ENCODE measurements at regions not wholly inside any gene's neighbourhood (a gene's known extent, or its start where the extent isn't known, plus 50 kb on each side); places are given as distances from the start of the nearest gene placed in this dataset.

DNA sequence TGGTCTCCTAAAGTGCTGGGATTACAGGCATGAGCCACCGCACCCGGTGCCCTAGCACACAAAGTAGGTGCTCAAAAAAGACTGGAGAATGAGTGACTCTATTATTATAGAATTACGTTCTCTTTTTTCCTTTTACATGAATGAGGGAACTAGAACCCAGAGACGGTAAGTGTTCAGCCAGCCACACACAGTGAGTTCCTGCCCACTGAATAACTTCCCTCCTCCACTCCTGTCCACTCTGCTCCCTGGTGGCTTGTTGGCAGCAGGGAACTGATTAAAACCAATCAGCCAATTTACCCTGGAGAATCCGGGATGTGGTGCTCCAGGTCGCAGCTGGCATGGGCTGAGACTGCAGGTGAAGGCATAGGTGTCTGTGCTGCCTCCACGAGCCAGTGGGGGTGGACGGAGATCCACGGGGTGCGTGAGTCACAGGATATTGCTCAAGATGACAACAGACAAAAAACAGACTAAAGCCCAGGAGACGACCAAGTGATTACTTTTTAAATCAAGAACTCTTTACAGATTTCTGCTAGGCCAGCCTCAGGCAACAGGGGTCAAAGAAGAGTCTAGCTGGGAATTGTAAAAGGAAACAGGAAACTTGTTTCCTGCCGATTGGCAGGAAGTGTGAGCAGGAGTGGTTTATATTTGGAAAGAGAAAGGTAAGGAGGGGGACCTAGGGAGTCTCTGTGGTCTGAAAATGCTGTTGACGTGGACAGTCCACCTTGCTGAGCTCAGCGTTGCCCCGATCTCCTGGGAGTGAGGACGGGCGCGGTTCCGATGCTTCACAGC is 95.2 kb upstream of the TP53I11 start:
- TF ChIP-seq, protein P1, sequence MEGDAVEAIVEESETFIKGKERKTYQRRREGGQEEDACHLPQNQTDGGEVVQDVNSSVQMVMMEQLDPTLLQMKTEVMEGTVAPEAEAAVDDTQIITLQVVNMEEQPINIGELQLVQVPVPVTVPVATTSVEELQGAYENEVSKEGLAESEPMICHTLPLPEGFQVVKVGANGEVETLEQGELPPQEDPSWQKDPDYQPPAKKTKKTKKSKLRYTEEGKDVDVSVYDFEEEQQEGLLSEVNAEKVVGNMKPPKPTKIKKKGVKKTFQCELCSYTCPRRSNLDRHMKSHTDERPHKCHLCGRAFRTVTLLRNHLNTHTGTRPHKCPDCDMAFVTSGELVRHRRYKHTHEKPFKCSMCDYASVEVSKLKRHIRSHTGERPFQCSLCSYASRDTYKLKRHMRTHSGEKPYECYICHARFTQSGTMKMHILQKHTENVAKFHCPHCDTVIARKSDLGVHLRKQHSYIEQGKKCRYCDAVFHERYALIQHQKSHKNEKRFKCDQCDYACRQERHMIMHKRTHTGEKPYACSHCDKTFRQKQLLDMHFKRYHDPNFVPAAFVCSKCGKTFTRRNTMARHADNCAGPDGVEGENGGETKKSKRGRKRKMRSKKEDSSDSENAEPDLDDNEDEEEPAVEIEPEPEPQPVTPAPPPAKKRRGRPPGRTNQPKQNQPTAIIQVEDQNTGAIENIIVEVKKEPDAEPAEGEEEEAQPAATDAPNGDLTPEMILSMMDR (IDR thresholded peaks at IDR 0.05; ENCODE audit: insufficient read depth, missing control alignments), result no peak
- FAIRE-seq (no peak), DNase-seq (ENCODE audit: insufficient read length, low spot score) (no peak)

DNA sequence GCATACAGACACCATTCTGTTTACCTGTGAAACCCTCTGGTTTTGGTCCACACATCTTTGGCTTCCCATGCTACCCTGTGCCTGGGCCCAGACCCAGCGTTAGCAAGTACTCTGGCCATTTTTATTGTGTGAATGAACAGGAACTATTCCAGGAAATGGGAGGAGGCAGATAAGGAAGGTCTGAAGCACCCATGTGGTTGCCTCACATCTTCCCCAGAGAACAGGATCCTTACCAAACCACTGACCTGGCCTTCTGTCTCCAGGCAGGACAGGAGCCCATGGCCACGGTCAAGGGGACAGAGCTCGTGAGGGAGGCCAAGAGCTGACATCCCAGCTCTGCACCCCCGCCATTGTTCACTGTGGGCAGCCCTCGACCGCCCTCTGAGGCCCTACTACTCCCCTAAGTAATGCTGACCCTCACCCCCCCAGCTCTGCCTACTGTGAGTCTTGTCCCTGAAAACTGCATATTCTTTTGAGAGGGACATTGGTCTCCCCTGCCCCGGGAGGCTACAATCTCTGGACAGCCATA is 97.7 kb upstream of the TP53I11 start:
- no peak for FAIRE-seq
- TF ChIP-seq, protein P1 (IDR thresholded peaks at IDR 0.05; ENCODE audit: insufficient read depth, missing control alignments), result no peak
- DNase-seq (ENCODE audit: insufficient read length, low spot score), result no peak

DNA sequence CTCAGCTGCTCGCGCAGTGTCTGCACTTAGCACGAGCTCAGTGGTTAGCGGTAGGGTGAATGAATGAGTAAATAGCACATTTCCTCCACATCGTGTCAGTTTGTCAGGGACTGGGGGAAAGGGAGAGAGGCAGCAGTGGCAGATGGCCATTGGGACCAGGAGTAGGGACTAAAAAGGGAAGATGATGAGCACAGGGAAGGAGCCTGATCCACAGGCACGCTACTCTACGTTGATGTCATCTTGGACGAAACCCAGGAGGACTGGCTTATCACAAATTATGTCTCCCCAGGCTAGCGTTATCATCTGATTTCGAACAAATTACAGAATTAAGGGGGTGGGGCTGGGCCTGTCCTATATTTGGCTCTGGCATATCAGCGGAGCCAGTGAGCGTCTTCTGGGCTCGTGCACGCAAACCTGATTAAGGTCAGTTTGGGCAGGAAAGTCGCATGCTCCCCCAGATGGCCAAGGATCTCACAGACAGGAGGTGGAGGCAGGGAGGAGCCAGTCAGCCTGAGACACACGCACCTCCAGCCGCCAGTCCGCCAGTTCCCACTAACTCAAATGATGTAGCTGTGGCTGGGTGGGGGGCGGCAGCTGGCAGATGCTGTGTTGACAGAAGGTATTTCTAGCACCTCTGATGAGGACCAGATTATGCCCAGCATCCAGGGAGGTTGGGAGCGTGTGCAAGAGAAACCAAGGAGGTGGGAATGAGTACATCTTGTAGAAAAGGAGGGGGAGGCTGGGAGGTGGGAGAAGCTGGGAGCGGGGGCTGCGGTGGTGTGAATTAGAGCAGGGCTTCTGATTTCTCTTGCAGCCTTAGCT is 97.4 kb upstream of the PRDM11 start:
- TF ChIP-seq, protein P1 (IDR thresholded peaks at IDR 0.05; ENCODE audit: insufficient read depth, missing control alignments), result no peak
- DNase-seq (ENCODE audit: insufficient read length, low spot score) (peak; percentile 38), FAIRE-seq (no peak)

DNA sequence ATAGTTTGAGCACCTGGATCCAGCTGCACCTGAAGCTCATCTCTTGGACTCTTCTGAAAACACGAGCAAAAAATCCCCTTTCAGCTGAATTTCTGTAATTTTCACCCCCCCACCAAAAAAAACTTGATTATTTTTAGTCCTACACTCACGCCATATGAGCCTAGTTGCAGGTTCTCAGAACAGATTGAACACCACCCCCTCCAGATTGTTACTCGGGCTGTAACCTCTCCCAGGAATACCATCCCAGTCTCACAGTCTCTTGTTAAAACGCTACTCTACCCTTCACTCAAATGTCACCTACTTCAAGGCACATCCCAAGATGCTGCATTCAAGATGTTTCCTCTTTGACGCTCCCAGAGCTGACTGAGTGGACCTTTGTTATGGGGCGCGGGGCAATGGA is 96.3 kb upstream of the PRDM11 start:
- FAIRE-seq (no peak), DNase-seq (ENCODE audit: insufficient read length, low spot score) (no peak)
- TF ChIP-seq, protein P1 (IDR thresholded peaks at IDR 0.05; ENCODE audit: insufficient read depth, missing control alignments), result no peak

DNA sequence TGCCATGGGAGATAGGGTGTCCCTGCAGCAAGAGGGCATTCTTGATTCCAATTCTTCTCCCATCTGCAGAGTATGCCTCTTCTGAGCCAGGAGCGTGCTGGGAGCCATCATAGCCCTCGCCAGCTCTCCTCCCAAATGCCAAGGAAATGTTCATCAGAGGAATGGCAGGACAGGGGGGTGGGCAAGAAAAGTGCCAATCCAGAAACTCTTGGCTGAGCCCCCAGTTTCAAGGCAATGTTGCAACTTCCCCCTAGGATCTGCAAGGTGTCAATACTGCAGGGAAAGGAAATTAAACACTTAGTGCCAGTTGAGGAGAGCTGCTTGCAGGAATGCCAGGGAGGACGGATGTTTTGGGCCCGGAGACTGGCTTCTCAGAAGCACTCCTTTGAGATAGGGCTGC is 94.8 kb upstream of the PRDM11 start:
- TF ChIP-seq, protein P1 (IDR thresholded peaks at IDR 0.05; ENCODE audit: insufficient read depth, missing control alignments), result no peak
- FAIRE-seq (no peak), DNase-seq (ENCODE audit: insufficient read length, low spot score) (no peak)

DNA sequence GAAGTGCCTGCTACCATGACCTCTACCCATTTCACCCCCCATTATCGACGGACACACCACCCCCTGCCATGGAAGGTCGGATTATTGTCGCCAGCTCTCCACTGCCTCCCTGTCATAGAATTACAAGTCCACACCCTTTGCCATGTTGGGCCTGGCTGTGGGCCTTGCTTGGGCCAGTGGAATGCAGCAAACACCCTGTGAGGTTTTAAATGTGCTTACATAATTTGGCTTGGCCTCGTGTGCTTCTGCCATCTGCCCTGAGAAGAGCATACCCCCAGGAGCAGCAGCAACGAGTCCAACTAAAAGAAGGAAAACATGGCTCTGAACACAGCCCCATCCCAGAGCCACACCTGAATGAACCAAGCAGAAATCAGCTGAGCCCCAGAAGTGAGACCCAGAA is 94.1 kb upstream of the PRDM11 start:
- no peak for DNase-seq (ENCODE audit: insufficient read length, low spot score)
- TF ChIP-seq, protein P1 (IDR thresholded peaks at IDR 0.05; ENCODE audit: insufficient read depth, missing control alignments), result no peak
- no peak for FAIRE-seq

Data from D721Med (cell line).